DOHH2 (cell line): ENCODE measurements at regions not wholly inside any gene's neighbourhood (a gene's known extent, or its start where the extent isn't known, plus 50 kb on each side); places are given as distances from the start of the nearest gene placed in this dataset.

Experiments used
- H3F3A ChIP-seq: fragments of 200-600 bp; sonication (generic), shearing (Covaris generic); 2 replicates; pipeline ENCODE4 v1.6.0; 2016; ENCODE audit warnings: antibody characterized with exemption, mild to moderate bottlenecking; ENCODE audit not compliant: control insufficient read depth, insufficient read depth
- H3K27ac ChIP-seq: fragments of 200-600 bp; sonication (generic); 2 replicates; pipeline ENCODE4 v1.5.1; 2014; ENCODE audit warnings: low read depth, mild to moderate bottlenecking, low read length, moderate library complexity
- H3K27me3 ChIP-seq: fragments of 200-600 bp; sonication (generic); 2 replicates; pipeline ENCODE4 v1.6.1; 2014; ENCODE audit warnings: mild to moderate bottlenecking, low read length, mixed read lengths; ENCODE audit not compliant: control insufficient read depth
- H3K36me3 ChIP-seq: fragments of 200-600 bp; sonication (generic); 2 replicates; pipeline ENCODE4 v1.6.1; 2014; ENCODE audit warnings: mild to moderate bottlenecking, low read length, moderate library complexity, mixed read lengths; ENCODE audit not compliant: control insufficient read depth
- H3K4me1 ChIP-seq: fragments of 200-600 bp; sonication (generic); 2 replicates; pipeline ENCODE4 v1.6.1; 2014; ENCODE audit warnings: mild to moderate bottlenecking, low read length, mixed read lengths; ENCODE audit not compliant: control insufficient read depth
- H3K4me2 ChIP-seq: fragments of 200-600 bp; sonication (generic); 2 replicates; pipeline ENCODE4 v1.6.0; 2014; ENCODE audit warnings: mild to moderate bottlenecking, low read length, moderate library complexity
- H3K4me3 ChIP-seq: fragments of 200-600 bp; sonication (generic); 2 replicates; pipeline ENCODE4 v1.5.1; 2014; ENCODE audit warnings: mild to moderate bottlenecking, low read length, mixed read lengths
- H3K79me2 ChIP-seq: fragments of 200-600 bp; sonication (generic); 2 replicates; pipeline ENCODE4 v1.6.1; 2014; ENCODE audit warnings: mild to moderate bottlenecking, low read length, mixed read lengths; ENCODE audit not compliant: control insufficient read depth
- H3K9me2 ChIP-seq: fragments of 200-600 bp; sonication (generic); replicated peaks from 2 replicates; pipeline ENCODE4 v1.6.1; 2014; ENCODE audit warnings: mild to moderate bottlenecking, low read length, mixed read lengths; ENCODE audit not compliant: control insufficient read depth
- H3K9me3 ChIP-seq: fragments of 200-600 bp; sonication (generic); 2 replicates; pipeline ENCODE4 v1.6.1; 2014; ENCODE audit warnings: antibody characterized with exemption, low read length, mixed read lengths; ENCODE audit not compliant: control insufficient read depth, insufficient read depth
- H4K20me1 ChIP-seq: fragments of 200-600 bp; sonication (generic); 2 replicates; pipeline ENCODE4 v1.6.0; 2014; ENCODE audit warnings: low read depth, mild to moderate bottlenecking, antibody characterized with exemption, low read length, moderate library complexity; ENCODE audit not compliant: control insufficient read depth, insufficient read depth
- EZH2phosphoT487 ChIP-seq: fragments of 200-600 bp; sonication (generic); IDR thresholded peaks from 2 replicates; pipeline ENCODE4 v1.6.1; 2017; ENCODE audit warnings: borderline replicate concordance, mild to moderate bottlenecking, antibody characterized with exemption, low read length, moderate library complexity, mixed read lengths
- TF ChIP-seq, protein P1 (sequence below): fragments of 200-600 bp; sonication (generic); IDR thresholded peaks from one replicate; pipeline ENCODE4 v1.5.1; 2014; ENCODE audit warnings: antibody characterized with exemption, mild to moderate bottlenecking, low read depth, low read length; ENCODE audit not compliant: poor library complexity, severe bottlenecking

DNA sequence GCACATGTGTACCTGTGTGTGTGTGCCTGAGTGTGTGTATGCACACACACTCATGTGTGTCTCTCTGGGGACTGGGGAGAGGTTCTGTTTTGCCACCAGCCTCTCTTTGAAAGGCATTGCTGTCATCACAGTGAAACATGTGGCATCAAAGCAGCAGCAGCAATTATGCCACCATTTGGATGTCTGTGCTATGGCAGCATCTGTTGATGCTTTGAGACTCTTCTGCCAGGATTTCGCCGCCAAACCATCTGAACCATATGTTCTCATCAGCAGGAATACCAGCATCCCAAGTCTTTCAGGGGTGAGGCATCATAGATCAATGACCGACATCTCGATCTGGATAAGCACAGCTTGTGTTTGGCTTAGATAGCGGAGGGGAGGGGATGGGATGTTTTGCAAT is 168.6 kb downstream of the FAT3 start:
- H3K4me1 ChIP-seq: no peaks in the 10 kb centered on the region
- H3K4me2 ChIP-seq: no peak overlapping the region
- H3K27me3 ChIP-seq: no peaks in the 10 kb centered on the region
- no peaks in the 10 kb centered on the region for H3K9me3 ChIP-seq
- H3K36me3 ChIP-seq: no peaks in the 10 kb centered on the region
- H3K9me2 ChIP-seq: no peaks in the 10 kb centered on the region
- H4K20me1 ChIP-seq: no peaks in the 10 kb centered on the region
- no peak overlapping the region for H3K4me3 ChIP-seq
- H3K79me2 ChIP-seq: no peaks in the 10 kb centered on the region
- no peak for TF ChIP-seq EZH2phosphoT487
- TF ChIP-seq, protein P1, sequence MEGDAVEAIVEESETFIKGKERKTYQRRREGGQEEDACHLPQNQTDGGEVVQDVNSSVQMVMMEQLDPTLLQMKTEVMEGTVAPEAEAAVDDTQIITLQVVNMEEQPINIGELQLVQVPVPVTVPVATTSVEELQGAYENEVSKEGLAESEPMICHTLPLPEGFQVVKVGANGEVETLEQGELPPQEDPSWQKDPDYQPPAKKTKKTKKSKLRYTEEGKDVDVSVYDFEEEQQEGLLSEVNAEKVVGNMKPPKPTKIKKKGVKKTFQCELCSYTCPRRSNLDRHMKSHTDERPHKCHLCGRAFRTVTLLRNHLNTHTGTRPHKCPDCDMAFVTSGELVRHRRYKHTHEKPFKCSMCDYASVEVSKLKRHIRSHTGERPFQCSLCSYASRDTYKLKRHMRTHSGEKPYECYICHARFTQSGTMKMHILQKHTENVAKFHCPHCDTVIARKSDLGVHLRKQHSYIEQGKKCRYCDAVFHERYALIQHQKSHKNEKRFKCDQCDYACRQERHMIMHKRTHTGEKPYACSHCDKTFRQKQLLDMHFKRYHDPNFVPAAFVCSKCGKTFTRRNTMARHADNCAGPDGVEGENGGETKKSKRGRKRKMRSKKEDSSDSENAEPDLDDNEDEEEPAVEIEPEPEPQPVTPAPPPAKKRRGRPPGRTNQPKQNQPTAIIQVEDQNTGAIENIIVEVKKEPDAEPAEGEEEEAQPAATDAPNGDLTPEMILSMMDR: no peak
- H3F3A ChIP-seq: no peaks in the 10 kb centered on the region
- no peak overlapping the region for H3K27ac ChIP-seq

DNA sequence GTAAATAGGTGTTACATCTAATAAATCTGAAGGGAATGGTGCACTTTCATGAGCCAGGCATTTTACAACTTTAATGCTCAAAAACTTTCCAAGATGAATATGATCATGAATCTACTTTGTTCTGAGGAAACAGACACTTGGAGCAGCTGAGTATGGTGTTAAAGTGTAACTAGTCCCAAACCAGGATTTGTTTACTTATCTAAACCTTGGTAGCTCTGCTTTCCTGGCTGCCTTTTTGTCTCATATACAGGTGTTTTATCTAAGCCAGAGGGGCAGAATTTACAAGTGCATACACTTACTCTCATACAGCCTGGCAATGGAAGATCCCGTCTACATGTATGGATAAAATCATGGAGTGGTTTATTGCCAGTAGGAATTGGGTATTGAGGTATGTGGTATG is 171.5 kb downstream of the FAT3 start:
- TF ChIP-seq, protein P1: no peak
- TF ChIP-seq EZH2phosphoT487: no peak
- no peaks in the 10 kb centered on the region for H3K36me3 ChIP-seq
- no peak overlapping the region for H3K4me2 ChIP-seq
- no peak overlapping the region for H3K27ac ChIP-seq
- H3K79me2 ChIP-seq: no peaks in the 10 kb centered on the region
- no peak overlapping the region for H3K4me3 ChIP-seq
- H3K4me1 ChIP-seq: no peaks in the 10 kb centered on the region
- H3F3A ChIP-seq: no peaks in the 10 kb centered on the region
- H3K9me2 ChIP-seq: no peaks in the 10 kb centered on the region
- H3K9me3 ChIP-seq: no peaks in the 10 kb centered on the region
- H3K27me3 ChIP-seq: no peaks in the 10 kb centered on the region
- H4K20me1 ChIP-seq: no peaks in the 10 kb centered on the region

DNA sequence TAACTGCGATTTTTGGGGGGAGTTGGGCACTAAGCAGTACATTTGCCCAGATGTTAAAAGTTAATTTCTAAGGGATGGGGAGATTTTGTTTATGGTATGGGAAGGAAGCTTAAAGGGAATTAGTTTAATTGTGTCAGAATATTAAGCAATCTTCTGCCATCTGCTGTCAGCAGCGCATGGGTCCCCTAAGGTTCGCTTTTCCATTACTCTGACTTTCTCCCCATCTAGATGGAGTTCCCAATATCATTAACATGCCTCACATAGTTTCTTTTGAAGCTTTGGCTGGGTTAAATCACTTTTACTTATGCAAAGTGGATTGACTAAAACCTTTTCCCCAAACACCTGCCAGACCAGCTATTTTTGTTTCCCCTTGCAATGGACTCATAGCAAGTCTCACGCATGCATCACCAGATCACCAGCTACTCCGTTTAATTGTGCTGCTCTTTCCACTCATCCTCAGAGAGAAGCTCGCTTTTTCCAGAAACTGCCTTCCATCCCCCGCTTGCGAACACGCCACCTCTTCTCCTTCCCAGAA is 172.7 kb downstream of the FAT3 start:
- H3K27me3 ChIP-seq: no peaks in the 10 kb centered on the region
- no peaks in the 10 kb centered on the region for H4K20me1 ChIP-seq
- H3K4me2 ChIP-seq: no peak overlapping the region
- no peaks in the 10 kb centered on the region for H3K79me2 ChIP-seq
- H3K27ac ChIP-seq: no peak overlapping the region
- H3K4me3 ChIP-seq: no peak overlapping the region
- H3F3A ChIP-seq: no peaks in the 10 kb centered on the region
- no peaks in the 10 kb centered on the region for H3K9me2 ChIP-seq
- H3K9me3 ChIP-seq: no peaks in the 10 kb centered on the region
- H3K4me1 ChIP-seq: no peaks in the 10 kb centered on the region
- TF ChIP-seq EZH2phosphoT487: no peak
- TF ChIP-seq, protein P1: no peak
- H3K36me3 ChIP-seq: no peaks in the 10 kb centered on the region

DNA sequence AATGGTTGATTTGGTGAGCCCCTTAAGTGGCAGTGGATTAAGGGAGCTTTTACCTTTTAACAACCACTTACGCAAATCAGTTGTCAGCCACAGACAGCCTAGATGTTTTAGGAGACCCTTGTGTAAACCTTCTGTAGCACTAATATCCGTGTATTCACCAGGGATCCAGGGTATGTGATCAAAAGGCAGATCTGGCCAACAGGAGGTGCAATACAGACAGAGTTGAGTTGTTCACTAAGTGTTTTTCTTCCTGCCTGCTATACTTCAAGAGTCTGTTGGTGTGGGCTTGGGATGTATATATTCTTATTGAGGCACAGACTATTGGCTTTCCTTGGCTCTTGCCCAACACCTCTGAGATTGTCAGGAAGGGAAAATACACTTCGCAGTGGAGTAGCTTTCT is 175.1 kb downstream of the FAT3 start:
- Histone ChIP-seq H3K4me2 (no peak overlapping the region), H3K36me3 (no peaks in the 10 kb centered on the region), H4K20me1 (no peaks in the 10 kb centered on the region), H3K79me2 (no peaks in the 10 kb centered on the region), H3K27me3 (no peaks in the 10 kb centered on the region), H3K9me2 (no peaks in the 10 kb centered on the region), H3K4me1 (no peaks in the 10 kb centered on the region), H3F3A (no peaks in the 10 kb centered on the region), H3K27ac (no peak overlapping the region), H3K4me3 (no peak overlapping the region), H3K9me3 (no peaks in the 10 kb centered on the region)
- TF ChIP-seq, protein P1: no peak
- TF ChIP-seq EZH2phosphoT487: no peak
